SK-N-SH (cell line): ENCODE measurements at regions not wholly inside any gene's neighbourhood (a gene's known extent, or its start where the extent isn't known, plus 50 kb on each side); places are given as distances from the start of the nearest gene placed in this dataset.
"Not testable (repeated sequence)": the region's sequence is repeated elsewhere in the genome, so short reads cannot be mapped to it uniquely, and the experiment has no call there.

Source experiments
- CTCF ChIA-PET: fragments of 300-600, 350-600 bp; formaldehyde crosslinking; extraction: SDS; loops from one replicate; lab custom pipeline; 2021; lab: Yijun Ruan, JAX
- POLR2A ChIA-PET: fragments of 350-600 bp; sonication (Branson Sonifier 250); formaldehyde crosslinking; extraction: SDS; loops from one replicate; lab custom pipeline; 2020; ENCODE audit warnings: antibody characterized with exemption, inconsistent platforms; lab: Yijun Ruan, JAX
- DNase-seq: peaks from one replicate; pipeline ENCODE4 v3.0.0; 2012
- H2AFZ ChIP-seq: fragments of 200-600 bp; sonication (generic); 2 replicates; pipeline ENCODE4 v1.8.1; 2016; ENCODE audit warnings: antibody characterized with exemption, mild to moderate bottlenecking, low read depth
- H3F3A ChIP-seq: fragments of 200-600 bp; sonication (generic); replicated peaks from 2 replicates; pipeline ENCODE3; 2016; ENCODE audit warnings: antibody characterized with exemption, mild to moderate bottlenecking; ENCODE audit not compliant: insufficient read depth
- H3K27ac ChIP-seq, 2 experiments: fragments of 200-500 bp in 1 of 2; fragments of 200-600 bp in 1 of 2; sonication (Bioruptor generic) in 1 of 2; sonication (generic), shearing (Covaris generic) in 1 of 2; 2 replicates each; pipeline versions ENCODE4 v1.5.1 to v1.6.1; 2014 to 2016; ENCODE audit warnings: low read depth in 2 of 2, inconsistent platforms in 1 of 2, low read length in 1 of 2, mild to moderate bottlenecking in 1 of 2, mixed read lengths in 1 of 2
- H3K27me3 ChIP-seq: fragments of 200-600 bp; sonication (generic), shearing (Covaris generic); 2 replicates; pipeline ENCODE4 v1.6.1; 2016; ENCODE audit warnings: mixed run types; ENCODE audit not compliant: insufficient read depth
- H3K36me3 ChIP-seq, 2 experiments: fragments of 200-500 bp in 1 of 2; fragments of 200-600 bp in 1 of 2; sonication (Bioruptor generic) in 1 of 2; sonication (generic) in 1 of 2; replicated peaks in 1 of 2; 2 replicates each; pipeline versions ENCODE3 to v1.5.1; 2014 to 2016; ENCODE audit warnings: low read length in 1 of 2, mild to moderate bottlenecking in 1 of 2; ENCODE audit not compliant: insufficient read depth in 2 of 2, control insufficient read depth in 1 of 2
- H3K4me1 ChIP-seq, 2 experiments: fragments of 200-500 bp in 1 of 2; fragments of 200-600 bp in 1 of 2; sonication (Bioruptor generic) in 1 of 2; sonication (generic), shearing (Covaris generic) in 1 of 2; 2 replicates each; pipeline versions ENCODE4 v1.5.1 to v1.6.1; 2014 to 2016; ENCODE audit warnings: low read depth in 1 of 2, low read length in 1 of 2, mixed run types in 1 of 2; ENCODE audit not compliant: insufficient read depth in 2 of 2, control insufficient read depth in 1 of 2
- H3K4me2 ChIP-seq: fragments of 200-600 bp; sonication (generic), shearing (Covaris generic); 2 replicates; pipeline ENCODE4 v1.6.1; 2017; ENCODE audit warnings: mixed run types
- H3K4me3 ChIP-seq, 2 experiments: fragments of 200-500 bp in 1 of 2; fragments of 200-600 bp in 1 of 2; sonication (Bioruptor generic) in 1 of 2; sonication (generic), shearing (Covaris generic) in 1 of 2; 2 replicates each; pipeline versions ENCODE4 v1.5.1 to v1.8.1; 2014 to 2016; ENCODE audit warnings: low read depth in 2 of 2, inconsistent platforms in 1 of 2, low read length in 1 of 2, mild to moderate bottlenecking in 1 of 2, mixed read lengths in 1 of 2, moderate library complexity in 1 of 2
- H3K79me2 ChIP-seq: fragments of 200-600 bp; sonication (generic); 2 replicates; pipeline ENCODE4 v1.8.1; 2017; ENCODE audit warnings: mild to moderate bottlenecking; ENCODE audit not compliant: insufficient read depth
- H3K9ac ChIP-seq: fragments of 200-600 bp; sonication (generic); 2 replicates; pipeline ENCODE4 v1.6.1; 2017; ENCODE audit warnings: mixed run types
- H3K9me2 ChIP-seq: fragments of 200-600 bp; sonication (generic); 2 replicates; pipeline ENCODE4 v1.6.1; 2017; ENCODE audit warnings: mixed run types
- H3K9me3 ChIP-seq: fragments of 200-600 bp; sonication (generic); 2 replicates; pipeline ENCODE4 v1.6.1; 2017; ENCODE audit warnings: mixed run types, mild to moderate bottlenecking, moderate library complexity
- H4K20me1 ChIP-seq: fragments of 200-600 bp; sonication (generic); 2 replicates; pipeline ENCODE4 v1.6.1; 2017; ENCODE audit warnings: mild to moderate bottlenecking, mixed run types; ENCODE audit not compliant: insufficient read depth
- EZH2phosphoT487 ChIP-seq: fragments of 200-600 bp; sonication (generic); IDR thresholded peaks from 2 replicates; pipeline ENCODE4 v1.6.1; 2017; ENCODE audit warnings: low read depth, mixed run types, mild to moderate bottlenecking, antibody characterized with exemption, moderate library complexity, borderline replicate concordance
- GABPA ChIP-seq: IDR thresholded peaks from 2 replicates; pipeline ENCODE4 v1.4.0; 2012; ENCODE audit warnings: low read depth, mild to moderate bottlenecking
- GATA2 ChIP-seq: sonication (generic); formaldehyde crosslinking; IDR thresholded peaks from 2 replicates; pipeline ENCODE4 v1.5.0; 2020; ENCODE audit warnings: mild to moderate bottlenecking, missing genetic modification reagents
- JUND ChIP-seq: IDR thresholded peaks from 2 replicates; pipeline ENCODE4 v1.4.0; 2012
- NRF1 ChIP-seq: IDR thresholded peaks from 2 replicates; pipeline ENCODE4 v1.6.1; 2012; ENCODE audit warnings: low read depth, mild to moderate bottlenecking, low read length
- RFX5 ChIP-seq: IDR thresholded peaks from 2 replicates; pipeline ENCODE4 v1.6.1; 2012; ENCODE audit warnings: mild to moderate bottlenecking, improper control_type of control experiment, low read length
- SMC3 ChIP-seq: IDR thresholded peaks from 2 replicates; pipeline ENCODE4 v1.6.1; 2012; ENCODE audit warnings: low read depth, low read length, improper control_type of control experiment
- TEAD4 ChIP-seq: IDR thresholded peaks from 2 replicates; pipeline ENCODE4 v1.4.0; 2012; ENCODE audit warnings: mild to moderate bottlenecking, borderline replicate concordance; ENCODE audit not compliant: insufficient read depth
- WGBS: methylation state at CpG from one replicate; pipeline ENCODE4 v1.1.6; 2017; ENCODE audit warnings: low lambda C conversion rate; 5-methylcytosine and 5-hydroxymethylcytosine counted together
- TF ChIP-seq, protein P1 (sequence below): IDR thresholded peaks from 2 replicates; pipeline ENCODE4 v1.4.0; 2012; ENCODE audit warnings: low read depth, borderline replicate concordance
- TF ChIP-seq, protein P2 (sequence below): fragments of 150-350 bp; IDR thresholded peaks from 2 replicates; pipeline ENCODE4 v1.6.1; 2017; ENCODE audit warnings: antibody characterized with exemption, low read length, low read depth, borderline replicate concordance

DNA sequence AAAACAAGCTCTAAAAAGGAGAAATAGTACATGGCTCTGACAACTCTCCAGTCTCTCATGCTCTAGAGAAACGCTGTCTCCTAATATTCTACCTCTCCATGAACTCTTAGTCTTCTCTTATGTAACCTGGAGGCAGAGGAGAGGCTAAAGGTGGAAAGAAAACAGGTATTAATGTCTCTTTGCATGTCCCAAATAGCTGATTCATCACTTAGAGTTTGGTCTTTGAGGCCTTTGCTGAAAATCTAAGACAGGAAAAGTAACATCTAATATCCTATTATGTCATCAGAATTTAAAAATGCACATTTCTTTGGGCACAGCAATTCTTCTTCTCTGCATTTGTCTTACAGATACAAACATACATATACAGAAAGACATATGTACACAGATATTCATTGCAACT, 127.2 kb downstream of the DHRS2 start:
- CTCF ChIA-PET = interaction anchor here (1.2 kb wide), 1 partner anchor 131 kb away, joined by 4 read pairs; no protein-coding TSS in a partner anchor
- DNase-seq = no peak

DNA sequence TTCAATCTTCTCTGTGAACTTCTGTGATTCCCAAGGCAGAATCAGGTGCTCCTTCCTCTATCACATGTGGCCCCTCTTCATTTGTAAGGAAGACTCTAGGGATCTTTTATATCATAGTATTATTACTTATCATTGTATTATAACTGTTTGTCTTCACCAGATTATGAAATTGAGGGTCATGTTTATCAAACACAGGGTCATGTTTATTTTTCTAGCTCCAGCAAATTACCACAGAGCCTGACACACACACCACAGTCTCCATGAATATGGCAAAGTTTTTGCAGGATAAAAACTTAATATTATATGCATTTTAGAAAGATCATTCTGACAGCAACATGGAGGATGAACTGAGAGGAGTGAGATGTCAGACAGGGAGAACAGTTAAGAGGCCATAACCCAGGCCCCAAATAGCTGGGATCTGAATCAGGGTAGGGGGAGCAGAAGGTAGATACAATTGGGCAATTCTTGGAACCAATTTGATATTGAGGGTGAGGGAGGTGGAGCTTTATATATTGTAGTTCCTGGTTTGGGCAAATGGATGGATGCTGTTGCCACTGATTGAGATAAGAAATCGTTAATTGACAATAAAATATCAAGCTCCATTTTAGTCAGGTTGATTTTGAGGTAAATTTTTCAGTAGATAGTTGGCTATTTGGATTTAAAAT, 130.7 kb downstream of the DHRS2 start:
- no peak overlapping the region for H2AFZ ChIP-seq
- no peaks in the 10 kb centered on the region for H3K27me3 ChIP-seq
- H3K36me3 ChIP-seq = no peaks in the 10 kb centered on the region
- H3K9ac ChIP-seq = no peak overlapping the region
- no peak overlapping the region for H3K4me2 ChIP-seq
- POLR2A ChIA-PET = no interaction called here
- no peak overlapping the region for H3K4me3 ChIP-seq
- H3K9me2 ChIP-seq = no peaks in the 10 kb centered on the region
- TF ChIP-seq SMC3 = no peak
- TF ChIP-seq, all 33 proteins: peak for 0
- Histone ChIP-seq H3K79me2 (no peaks in the 10 kb centered on the region), H3K4me1 (no peaks in the 10 kb centered on the region), H3F3A (no peaks in the 10 kb centered on the region), H4K20me1 (no peaks in the 10 kb centered on the region), H3K27ac (no peak overlapping the region), H3K9me3 (no peaks in the 10 kb centered on the region)
- DNase-seq = no peak
- WGBS = 0% methylated on average over 1 of the region's 1 CpG
- CTCF ChIA-PET = no interaction called here

More for the DNA sequence above, 127.2 kb downstream of the DHRS2 start:
- no peaks in the 10 kb centered on the region for H3K9me2 ChIP-seq
- no peaks in the 10 kb centered on the region for H3K27me3 ChIP-seq
- H3K9ac ChIP-seq = no peak overlapping the region
- no peak overlapping the region for H3K4me2 ChIP-seq
- H3K36me3 ChIP-seq = no peaks in the 10 kb centered on the region
- no peaks in the 10 kb centered on the region for H4K20me1 ChIP-seq
- H3F3A ChIP-seq = no peaks in the 10 kb centered on the region
- no peaks in the 10 kb centered on the region for H3K4me1 ChIP-seq
- no peak overlapping the region for H3K27ac ChIP-seq
- POLR2A ChIA-PET = no interaction called here
- WGBS = 0% methylated on average over 1 of the region's 1 CpG
- H3K79me2 ChIP-seq = no peaks in the 10 kb centered on the region
- TF ChIP-seq EZH2phosphoT487 (no peak), NRF1 (no peak), RFX5 (no peak), GABPA (no peak), TEAD4 (no peak), JUND (no peak), GATA2 (CRISPR knock-in tag) (no peak)
- TF ChIP-seq, protein P1, sequence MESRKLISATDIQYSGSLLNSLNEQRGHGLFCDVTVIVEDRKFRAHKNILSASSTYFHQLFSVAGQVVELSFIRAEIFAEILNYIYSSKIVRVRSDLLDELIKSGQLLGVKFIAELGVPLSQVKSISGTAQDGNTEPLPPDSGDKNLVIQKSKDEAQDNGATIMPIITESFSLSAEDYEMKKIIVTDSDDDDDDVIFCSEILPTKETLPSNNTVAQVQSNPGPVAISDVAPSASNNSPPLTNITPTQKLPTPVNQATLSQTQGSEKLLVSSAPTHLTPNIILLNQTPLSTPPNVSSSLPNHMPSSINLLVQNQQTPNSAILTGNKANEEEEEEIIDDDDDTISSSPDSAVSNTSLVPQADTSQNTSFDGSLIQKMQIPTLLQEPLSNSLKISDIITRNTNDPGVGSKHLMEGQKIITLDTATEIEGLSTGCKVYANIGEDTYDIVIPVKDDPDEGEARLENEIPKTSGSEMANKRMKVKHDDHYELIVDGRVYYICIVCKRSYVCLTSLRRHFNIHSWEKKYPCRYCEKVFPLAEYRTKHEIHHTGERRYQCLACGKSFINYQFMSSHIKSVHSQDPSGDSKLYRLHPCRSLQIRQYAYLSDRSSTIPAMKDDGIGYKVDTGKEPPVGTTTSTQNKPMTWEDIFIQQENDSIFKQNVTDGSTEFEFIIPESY = no peak
- TF ChIP-seq, protein P2, sequence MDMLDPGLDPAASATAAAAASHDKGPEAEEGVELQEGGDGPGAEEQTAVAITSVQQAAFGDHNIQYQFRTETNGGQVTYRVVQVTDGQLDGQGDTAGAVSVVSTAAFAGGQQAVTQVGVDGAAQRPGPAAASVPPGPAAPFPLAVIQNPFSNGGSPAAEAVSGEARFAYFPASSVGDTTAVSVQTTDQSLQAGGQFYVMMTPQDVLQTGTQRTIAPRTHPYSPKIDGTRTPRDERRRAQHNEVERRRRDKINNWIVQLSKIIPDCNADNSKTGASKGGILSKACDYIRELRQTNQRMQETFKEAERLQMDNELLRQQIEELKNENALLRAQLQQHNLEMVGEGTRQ = no peak
- H3K4me3 ChIP-seq = no peak overlapping the region
- no peak overlapping the region for H2AFZ ChIP-seq
- H3K9me3 ChIP-seq = no peaks in the 10 kb centered on the region

DNA sequence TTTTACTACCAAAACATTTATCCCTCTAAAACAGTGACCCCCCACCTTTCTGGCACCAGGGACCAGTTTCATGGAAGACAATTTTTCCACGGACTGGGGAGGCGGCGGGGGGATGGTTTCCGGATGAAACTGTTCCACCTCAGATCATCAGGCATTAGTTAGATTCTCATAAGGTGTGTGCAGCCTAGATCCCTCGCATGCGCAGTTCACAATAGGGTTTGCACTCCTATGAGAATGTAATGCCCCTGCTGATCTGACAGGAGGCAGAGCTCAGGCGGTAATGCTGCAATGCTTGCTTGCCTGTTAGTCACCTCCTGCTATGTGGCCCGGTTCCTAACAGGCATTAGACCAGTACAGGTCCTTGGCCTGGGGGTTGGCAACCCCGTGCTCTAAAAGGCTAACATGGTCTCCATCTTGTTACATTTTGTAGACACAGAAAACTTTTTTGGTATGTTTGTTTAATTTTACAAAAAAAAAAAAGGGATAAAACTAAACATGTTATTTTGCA, 133.1 kb downstream of the DHRS2 start:
- H3K79me2 ChIP-seq, H3K4me3 ChIP-seq, DNase-seq, POLR2A ChIA-PET, H3K9me2 ChIP-seq, H4K20me1 ChIP-seq, H3K9me3 ChIP-seq, H3K27ac ChIP-seq, H2AFZ ChIP-seq, H3K9ac ChIP-seq, H3K36me3 ChIP-seq, H3K4me2 ChIP-seq, H3K27me3 ChIP-seq, H3K4me1 ChIP-seq, H3F3A ChIP-seq: not testable (repeated sequence)
- WGBS = 30% methylated on average over 9 of the region's 9 CpGs
- CTCF ChIA-PET = interaction anchor here (0.5 to 0.8 kb wide), 2 partner anchors 23 to 137 kb away, joined by 3 read pairs; no protein-coding TSS in a partner anchor
